Left lobe of liver (tissue), 2 donors: ENCODE measurements at regions not wholly inside any gene's neighbourhood (a gene's known extent, or its start where the extent isn't known, plus 50 kb on each side); places are given as distances from the start of the nearest gene placed in this dataset.
"Not testable (repeated sequence)": the region's sequence is repeated elsewhere in the genome, so short reads cannot be mapped to it uniquely, and the experiment has no call there.

Experiments
- ATAC-seq: fragments of 200-7000 bp; cut with Tn5 transposase; one replicate; pipeline ENCODE4 v1.9.1; 2020; ENCODE audit warnings: mild to moderate bottlenecking, moderate library complexity
- DNase-seq: peaks from one replicate; pipeline ENCODE4 v3.0.0-alpha.2; 2020; ENCODE audit warnings: low spot score
- donor health status: DM: no; HTN: no; CAD: no; lungs with moderate emphysema.
- donor health status: DM: no; HTN: yes; CAD: no.

DNA sequence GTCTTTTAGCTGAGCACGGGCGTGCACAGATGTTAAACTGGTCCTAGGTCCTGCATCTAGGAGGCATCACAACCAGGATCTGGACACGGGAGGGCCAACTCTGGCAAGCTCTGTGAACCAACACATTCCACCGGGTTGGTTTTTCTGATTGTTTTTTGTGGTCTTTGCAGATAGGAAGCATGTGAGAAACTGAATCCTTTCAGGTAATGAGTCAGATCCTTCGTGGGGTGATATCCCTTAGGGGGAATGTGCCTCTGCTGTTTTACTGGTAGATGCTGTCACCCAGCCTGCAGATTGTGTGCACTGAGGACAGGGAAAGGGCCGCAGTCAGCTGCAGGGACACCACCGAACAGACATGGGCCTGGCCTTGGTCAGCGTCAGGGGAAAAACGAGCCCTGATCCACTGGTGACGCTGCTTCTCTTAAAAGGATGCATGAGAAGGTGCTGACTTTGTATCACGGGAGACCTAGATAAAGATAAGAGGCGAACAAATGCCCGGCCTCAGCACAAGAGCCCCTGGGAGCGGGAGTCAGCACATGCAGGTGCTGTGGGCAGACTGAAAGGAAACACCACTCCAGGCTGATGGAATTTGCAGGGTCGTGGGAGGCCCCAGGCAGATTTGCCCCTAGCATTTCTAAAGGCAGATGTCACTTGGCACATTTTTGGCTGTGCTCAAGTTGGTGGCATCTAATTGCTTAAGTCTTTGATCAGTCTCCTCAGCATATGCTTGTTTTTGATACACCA lies 51.1 kb downstream of the DOP1B start:
- DNase-seq, result no peak

DNA sequence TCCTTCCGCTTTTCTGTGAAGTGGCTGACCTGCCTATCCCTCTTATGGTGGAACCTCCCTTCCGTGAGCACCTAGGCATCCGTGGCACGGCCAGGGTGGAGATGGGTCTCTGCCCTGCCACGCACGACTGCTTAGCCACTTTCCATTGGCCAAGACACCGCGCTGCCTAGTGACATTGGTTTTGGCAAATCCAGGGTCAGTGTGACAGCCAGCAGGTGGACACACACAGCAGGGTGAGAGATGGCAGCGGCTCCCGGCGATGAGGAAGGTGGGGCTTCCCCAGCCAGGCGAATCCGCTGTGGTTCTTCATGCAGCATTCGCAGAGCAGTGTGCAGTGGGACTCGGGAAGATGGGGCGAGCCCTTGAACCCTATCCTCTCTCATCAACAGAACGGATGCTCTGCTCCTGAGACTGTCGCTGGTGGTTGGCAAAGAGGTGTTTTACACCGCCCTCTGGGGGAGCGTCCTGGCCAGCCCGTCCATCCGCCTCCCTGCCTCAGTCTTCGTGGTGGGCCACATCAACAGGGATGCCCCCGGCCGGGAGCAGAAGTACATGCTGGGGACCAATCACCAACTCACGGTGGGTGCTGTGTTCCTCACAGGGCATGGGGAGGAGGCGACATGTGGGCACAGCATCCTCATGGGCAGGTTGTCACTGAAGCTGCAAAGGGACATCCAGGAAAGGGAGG lies 51.8 kb downstream of the DOP1B start:
- DNase-seq, result no peak
- ATAC-seq, result no peak

More for the DNA sequence above, 51.1 kb downstream of the DOP1B start:
- no peak for ATAC-seq

DNA sequence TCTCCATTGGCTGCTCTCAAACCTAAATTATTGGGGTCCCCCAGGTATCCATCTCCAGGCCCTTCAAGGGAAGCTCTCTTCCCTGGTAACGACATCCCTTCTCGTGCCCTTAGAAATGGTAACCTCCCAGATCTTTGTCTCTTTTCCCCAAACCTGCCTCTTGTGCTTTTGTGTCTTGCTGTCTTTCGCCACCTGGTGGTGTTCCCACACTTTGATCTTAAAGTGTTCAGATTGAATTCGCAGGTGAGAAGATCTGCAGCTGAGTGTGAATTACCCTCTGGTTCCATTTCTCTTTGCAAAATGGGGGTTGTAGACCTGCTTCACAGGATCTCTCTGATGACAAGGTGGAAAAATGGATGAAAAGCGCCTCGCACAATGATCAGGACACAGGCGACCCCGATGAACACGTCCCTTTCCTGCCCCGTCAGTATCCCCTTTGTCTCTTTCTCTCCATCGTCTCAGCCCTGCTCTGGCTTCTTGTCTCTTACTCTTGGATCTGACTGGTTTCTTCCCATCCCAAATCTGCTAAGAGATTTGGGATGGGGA lies 53.1 kb downstream of the DOP1B start:
- ATAC-seq (peak; percentile 85), DNase-seq (no peak)

DNA sequence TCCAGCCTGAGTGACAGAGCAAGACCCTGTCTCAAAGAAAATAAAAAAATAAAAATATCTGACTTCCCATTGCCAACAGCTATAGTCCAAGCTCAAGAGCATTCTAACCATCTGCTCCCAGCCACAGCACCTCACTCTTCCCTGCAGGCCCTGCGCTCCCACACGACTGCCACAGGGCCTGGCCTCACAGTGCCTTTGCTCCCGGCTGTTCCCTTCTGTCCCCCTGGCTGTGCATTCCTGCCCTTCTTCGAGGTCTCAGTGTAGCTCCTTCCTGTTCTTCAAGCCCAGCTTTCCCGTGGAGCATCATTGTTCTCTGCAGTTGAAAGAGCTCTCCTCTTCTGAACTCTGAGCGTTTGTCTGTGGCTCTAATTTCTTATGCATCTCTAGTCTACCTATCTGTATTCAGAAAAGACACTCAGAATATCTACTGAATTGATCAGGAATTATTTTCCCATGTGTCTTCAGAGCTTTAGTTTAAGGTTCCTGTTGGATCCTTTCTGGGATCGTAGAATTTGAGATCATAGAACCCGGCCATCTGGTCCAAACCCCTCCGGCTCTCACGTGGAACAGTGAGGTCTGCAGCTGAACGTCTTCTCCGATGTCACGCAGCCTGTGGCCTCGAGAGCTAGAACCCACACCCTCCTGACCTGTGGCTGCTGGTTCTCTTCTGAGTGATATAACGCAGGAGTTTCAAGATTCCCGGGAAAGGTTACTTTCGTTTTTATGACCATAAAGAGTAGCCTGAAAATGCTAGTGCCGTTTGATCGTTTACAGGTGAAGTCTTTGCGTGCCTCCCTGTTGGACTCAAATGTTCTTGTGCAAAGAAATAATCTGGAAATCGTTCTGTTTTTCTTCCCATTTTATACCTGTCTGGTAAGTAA lies 54.4 kb downstream of the DOP1B start:
- DNase-seq, result no peak
- ATAC-seq, result no peak

DNA sequence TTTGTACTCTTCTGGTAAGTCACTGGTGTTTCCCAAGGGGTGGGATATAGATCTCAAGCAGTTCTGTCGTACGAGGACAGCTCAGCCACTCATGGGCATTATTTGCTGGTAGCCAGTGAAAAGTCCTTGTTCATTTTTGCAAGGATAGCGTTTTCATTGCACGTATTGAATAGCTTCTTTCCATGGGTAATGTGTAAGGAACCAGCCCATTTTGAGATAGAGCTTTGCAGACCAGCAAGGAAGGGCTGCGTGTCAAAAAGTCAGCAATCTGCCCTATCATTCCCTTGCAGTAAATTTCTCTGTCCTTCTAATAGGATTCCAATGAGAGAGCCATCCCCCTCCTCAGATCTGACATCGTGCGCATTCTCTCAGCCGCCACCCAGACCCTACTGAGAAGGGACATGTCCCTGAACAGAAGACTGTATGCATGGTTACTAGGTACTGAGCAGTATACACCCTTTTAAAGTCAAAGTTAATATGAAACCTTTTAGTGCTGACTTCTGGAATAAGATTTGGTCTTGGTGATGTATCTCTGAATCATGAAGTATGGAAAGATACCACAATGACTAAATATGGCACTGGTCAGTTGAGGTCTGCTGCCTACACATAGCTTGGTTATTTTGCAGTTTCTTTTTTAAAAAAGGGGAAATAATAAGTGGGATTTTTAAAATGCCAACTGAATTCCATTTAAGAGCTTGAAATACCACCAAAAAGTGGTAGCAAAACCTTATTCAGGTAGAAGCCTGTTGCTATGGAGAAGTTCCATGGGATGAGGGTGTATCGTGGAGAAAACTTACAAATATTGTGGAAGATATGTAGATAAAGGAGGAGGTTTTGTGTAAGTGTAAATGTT lies 55.3 kb downstream of the DOP1B start:
- DNase-seq (no peak), ATAC-seq (no peak)

DNA sequence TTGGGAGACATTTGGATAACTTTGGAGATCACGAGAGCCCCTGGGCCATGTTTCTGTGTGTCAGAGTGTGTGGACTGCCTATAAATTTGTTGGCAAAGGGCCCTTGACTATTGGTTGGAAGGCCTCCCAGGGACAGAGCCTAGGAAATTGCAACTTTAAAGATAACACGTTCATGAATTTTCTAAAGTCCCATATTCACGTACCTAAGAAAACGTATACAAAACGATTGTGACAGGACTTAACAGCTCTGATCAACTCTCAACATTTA lies 55.8 kb downstream of the DOP1B start:
- DNase-seq (no peak), ATAC-seq (no peak)

DNA sequence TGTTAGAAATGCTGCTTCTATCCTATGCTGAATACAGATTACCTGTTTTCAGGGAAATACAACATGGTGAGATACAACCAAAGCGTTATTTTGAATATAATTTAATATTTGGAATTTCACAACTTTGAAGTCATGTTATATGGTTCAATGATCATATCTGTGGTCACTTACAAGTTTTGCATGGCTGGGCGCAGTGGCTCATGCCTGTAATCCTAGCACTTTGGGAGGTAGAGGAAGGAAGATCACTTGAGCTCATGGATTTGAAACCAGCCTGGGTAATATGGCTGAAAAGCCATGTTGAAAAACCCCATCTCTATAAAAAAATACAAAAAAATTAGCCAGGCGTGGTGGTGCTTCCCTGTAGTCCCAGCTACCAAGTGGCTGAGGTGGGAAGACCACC lies 57.9 kb downstream of the DOP1B start:
- ATAC-seq (no peak), DNase-seq (no peak)

DNA sequence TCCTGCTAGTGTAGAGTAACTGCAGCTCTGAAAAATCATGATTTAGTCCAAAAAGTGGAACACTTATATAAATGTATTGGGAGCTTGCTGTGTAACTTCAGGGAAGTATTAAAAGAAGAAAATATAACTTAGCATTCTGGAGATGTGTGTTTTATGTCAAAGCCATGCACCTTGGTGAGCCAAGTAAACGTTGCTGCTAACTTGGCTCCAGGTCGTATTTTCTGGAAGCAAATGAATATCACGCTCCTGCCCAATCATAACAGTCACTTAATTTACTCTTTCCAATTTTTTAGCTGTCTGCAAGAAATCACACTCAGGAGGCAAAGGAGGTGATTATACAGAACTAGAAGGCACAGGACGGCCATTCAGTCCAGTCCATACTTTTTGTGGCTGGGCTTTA lies 61.1 kb downstream of the DOP1B start:
- no peak for DNase-seq
- ATAC-seq, result no peak

DNA sequence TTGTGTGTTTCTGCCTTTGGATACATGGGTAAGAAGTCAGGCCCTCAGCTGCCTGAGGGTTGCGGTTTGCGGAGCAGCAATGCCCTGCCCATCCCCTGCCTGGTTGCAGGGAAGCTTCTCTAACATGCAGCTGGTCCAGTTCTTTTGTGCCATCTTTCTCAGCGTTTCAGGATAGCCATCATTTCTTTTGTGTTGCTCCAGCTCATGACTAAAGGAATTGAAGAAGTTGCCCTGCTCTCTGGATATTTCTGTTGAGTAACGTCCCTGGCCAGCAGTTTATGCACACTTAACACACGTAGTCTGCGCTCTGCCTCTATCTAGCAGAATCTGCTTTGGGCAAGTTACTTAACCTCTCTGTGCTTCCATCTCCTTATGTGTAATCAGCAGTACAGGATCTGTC lies 62.1 kb downstream of the DOP1B start:
- no peak for DNase-seq
- ATAC-seq, result no peak

DNA sequence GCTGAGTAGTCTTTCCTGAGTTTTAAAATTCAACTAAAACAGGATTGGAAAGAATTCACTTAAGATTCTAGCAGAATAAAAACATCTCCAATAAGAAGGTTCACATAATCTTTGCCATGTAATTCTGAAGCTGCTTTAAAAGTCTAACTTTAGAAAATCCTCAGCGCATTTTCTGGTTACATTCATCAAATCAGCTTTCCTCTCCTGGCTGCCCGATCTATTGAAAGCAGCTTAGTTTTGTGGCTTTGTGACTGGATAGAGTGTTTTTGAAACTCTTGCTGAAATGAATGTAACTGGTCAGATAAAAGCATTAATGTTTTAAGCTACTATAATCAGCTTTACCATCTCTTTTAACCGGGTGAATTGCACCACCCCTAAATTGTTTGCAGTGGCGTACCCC lies 66.8 kb downstream of the DOP1B start:
- ATAC-seq, result no peak

DNA sequence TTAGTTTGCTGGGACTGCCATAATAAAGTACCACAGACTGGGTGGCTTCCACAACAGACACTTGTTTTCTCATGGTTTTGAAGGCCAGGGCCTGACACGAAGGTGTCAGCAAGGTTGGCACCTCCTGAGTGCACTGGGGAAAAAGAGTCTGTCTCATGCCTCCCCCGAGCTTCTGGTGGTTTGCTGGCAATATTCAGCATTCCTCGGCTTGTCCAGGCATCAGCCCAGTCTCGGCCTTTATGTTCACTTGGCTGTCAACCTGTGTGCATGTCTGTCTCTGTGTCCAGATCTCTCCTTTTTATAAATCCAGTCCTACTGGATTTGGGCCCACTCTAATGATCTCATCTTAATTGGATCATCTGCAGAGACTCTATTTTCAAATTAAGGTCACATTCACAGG lies 72.6 kb downstream of the DOP1B start:
- no peak for DNase-seq
- no peak for ATAC-seq

More for the DNA sequence above, 66.8 kb downstream of the DOP1B start:
- DNase-seq, result no peak

DNA sequence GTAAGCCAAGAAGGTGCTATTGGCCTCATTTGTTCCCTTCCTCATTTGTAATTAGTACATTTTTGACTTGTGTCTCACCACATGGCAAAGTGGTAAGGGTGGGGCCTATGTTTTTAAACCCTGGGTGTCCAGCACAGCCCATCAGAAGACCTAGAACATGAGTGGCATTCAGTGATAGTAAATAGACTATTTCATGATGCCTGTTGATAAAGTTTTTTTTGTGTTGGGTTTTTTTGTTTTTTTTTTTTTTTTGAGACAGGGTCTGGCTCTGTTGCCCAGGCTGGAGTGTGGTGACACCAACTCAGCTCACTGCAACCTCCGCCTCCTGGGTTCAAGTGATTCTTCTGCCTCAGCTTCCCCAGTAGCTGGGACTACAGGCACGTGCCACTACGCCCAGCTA lies 74.8 kb downstream of the DOP1B start:
- DNase-seq, ATAC-seq: not testable (repeated sequence)

DNA sequence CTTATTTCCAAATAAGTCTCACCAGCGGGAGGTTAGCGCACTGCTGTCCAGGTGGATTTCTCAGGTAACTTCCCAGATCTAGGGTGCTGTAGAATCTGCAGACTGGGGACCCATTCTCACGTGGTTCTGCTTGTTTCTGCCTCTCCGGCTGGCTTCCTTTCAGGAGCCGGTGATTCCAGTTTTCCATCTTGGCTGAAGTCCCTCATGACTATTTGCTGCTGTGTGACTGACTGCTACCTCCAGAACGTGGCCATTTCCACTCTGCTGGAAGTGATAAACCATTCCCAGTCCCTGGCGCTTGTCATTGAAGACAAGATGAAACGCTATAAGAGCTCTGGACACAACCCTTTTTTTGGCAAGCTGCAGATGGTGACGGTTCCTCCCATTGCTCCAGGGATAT lies 76.0 kb downstream of the DOP1B start:
- no peak for DNase-seq
- ATAC-seq, result no peak

DNA sequence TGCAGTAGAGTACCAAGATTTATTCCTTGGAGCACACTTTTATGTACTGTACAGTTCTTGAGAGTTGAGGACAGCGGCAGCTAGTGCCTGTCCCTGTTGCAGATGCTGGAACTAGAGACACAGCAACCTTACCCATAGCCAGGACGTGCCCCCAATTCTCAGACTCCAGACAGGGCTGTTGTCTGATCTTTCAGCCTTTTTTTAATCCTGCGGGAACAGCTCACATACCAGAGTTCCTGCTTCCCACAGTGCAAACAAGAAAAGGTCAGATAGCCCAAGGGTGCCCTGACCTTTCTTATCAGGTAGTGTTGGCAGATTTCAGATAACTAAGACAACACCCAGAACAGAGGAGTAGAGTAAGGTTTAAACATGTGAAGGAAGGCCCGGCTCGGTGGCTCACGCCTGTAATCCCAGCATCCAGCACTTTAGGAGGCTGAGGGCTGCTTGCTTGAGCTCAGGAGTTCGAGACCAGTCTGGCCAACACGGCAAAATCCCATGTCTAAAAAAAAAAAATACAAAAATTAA lies 78.5 kb downstream of the DOP1B start:
- DNase-seq (peak; percentile 59), ATAC-seq (peak; percentile 92)

DNA sequence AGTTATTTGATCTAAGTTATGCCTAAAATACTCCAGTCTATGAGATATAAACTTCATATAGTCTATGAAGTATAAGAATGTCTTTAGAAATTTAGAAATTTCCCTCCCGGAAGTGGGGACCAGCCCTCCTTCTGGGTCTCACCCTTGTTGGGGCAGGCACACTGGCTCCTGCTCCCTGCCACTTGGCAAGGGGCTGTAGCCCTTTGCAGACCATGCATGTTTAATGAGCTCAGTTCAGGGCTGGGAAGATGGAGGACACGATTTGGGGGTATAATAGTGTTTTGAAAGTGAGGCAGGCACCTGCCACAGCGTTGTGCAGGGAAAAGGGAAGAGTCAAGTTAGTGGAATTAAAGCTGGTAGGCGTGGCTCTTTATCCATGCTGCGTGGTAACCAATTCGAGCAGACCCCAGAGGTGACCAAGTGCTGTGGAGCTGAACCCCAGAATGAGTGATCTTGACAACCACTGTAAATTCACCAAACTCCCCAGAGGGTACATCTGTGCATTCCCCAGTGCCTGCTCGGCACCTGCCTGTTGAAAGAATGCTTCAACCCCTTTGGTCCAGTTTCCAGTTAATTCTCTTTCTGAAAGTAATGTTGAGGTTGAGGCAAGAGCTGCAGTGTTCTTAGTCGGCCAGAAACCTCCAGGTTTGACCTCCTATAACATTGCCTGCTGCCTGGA lies 79.6 kb downstream of the DOP1B start:
- ATAC-seq, result no peak
- DNase-seq, result no peak

DNA sequence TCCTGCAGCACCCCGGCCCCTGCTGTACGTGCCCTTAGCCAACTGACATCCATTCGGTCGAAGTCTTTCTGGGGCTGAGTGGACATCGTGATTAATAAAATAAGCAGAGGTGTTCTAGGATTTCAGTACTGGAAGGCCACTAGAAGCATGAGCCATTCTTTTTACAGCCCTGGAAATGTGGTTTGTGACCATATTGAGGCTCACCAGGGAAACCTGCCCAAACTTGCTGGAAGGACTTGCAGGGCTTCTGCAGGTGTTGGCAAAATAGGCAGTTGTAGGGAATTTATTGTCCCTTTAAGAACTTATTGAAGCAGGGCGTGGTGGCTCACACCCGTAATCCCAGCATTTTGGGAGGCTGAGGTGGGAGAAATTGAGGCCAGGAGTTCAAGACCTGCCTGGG lies 80.8 kb downstream of the DOP1B start:
- DNase-seq (no peak), ATAC-seq (no peak)

DNA sequence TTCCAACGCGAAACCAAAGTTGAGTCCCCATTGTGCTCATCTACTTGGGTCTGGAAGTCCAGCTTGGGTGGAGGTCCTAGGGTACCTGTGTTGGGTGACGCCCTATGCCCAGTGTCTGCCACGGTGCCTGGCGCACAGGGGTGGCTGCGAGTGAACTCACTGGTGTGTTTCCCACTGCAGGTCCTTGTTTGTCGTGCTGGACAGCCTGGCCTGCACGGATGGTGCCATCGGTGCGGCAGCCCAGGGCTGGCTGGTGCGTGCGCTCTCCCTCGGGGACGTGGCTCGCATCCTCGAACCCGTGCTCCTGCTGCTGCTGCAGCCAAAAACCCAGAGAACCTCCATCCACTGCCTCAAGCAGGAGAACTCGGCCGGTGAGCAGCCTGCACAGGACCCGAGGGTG lies 80.4 kb upstream of the MORC3 start:
- ATAC-seq (no peak), DNase-seq (no peak)

DNA sequence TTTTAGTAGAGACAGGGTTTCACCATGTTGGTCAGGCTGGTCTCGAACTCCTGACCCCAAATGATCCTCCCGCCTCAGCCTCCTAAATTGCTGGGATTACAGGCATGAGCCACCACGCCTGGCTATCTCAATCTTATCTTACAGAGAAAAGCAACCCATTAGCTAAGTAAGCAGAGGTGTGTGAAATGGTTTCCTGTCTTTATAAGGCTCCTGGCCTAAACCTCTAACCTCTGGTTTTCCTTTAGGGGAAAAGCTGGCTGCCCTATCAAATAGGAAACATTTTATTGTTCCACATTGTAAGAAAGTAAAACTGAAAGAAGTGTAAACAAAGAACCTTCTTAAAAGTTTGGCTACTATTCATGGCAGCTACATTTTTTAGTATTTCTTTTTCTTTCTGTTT lies 78.3 kb upstream of the MORC3 start:
- no peak for ATAC-seq
- DNase-seq, result no peak

DNA sequence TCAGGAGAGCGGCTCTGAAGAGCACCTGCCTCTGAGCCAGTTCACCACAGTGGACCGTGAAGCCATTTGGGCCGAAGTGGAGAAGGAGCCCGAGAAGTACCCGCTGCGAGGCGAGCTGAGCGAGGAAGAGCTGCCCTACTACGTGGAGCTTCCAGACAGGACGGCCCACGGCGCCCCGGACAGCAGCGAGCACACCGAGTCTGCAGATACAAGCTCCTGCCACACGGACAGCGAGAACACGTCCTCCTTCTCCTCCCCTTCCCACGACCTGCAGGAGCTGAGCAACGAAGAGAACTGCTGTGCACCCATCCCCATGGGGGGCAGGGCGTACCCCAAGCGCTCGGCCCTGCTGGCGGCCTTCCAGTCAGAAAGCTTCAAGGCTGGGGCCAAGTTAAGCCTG lies 74.9 kb upstream of the MORC3 start:
- no peak for ATAC-seq
- DNase-seq, result no peak

DNA sequence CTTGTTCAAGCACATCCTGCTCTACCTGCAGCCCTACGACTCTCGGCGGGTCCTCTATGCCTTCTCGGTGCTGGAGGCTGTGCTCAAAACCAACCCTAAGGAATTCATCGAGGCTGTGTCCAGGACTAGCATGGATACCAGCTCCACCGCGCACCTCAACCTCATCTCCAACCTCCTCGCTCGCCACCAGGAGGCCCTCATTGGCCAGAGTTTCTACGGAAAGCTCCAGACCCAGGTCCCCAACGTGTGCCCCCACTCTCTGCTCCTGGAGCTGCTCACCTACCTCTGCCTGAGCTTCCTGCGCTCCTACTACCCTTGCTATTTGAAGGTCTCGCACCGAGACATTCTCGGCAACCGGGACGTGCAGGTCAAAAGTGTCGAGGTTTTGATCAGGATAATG lies 74.3 kb upstream of the MORC3 start:
- DNase-seq (no peak), ATAC-seq (peak; percentile 13)
